GM21576 (cell line): ENCODE measurements at regions not wholly inside any gene's neighbourhood (a gene's known extent, or its start where the extent isn't known, plus 50 kb on each side); places are given as distances from the start of the nearest gene placed in this dataset.

Experiments
- ATAC-seq: cut with Tn5 transposase; IDR thresholded peaks from one replicate; pipeline ENCODE4 v1.9.1; 2021; ENCODE audit warnings: mild to moderate bottlenecking, moderate library complexity; ENCODE audit not compliant: unreplicated experiment

- ATAC-seq, result no peak
These were observed 168.8 kb upstream of the NRIP1 start for GRCh38 chr21:15233611-15234010.

GRCh38 chr21:15236111-15236510 lies 171.3 kb upstream of the NRIP1 start:
- no peak for ATAC-seq

GRCh38 chr21:15240848-15241247 lies 176.0 kb upstream of the NRIP1 start:
- ATAC-seq, result no peak

GRCh38 chr21:15241997-15242736 lies 177.4 kb upstream of the NRIP1 start:
- no peak for ATAC-seq

GRCh38 chr21:15242906-15243305 lies 178.1 kb upstream of the NRIP1 start:
- ATAC-seq, result no peak

- ATAC-seq, result no peak
These were observed 178.6 kb upstream of the NRIP1 start for GRCh38 chr21:15243406-15243805.

GRCh38 chr21:15247613-15248012 lies 182.8 kb upstream of the NRIP1 start:
- no peak for ATAC-seq

GRCh38 chr21:15249285-15249993 lies 184.6 kb upstream of the NRIP1 start:
- ATAC-seq, result no peak

GRCh38 chr21:15250384-15250783 lies 185.6 kb upstream of the NRIP1 start:
- no peak for ATAC-seq

- no peak for ATAC-seq
These were observed 187.6 kb upstream of the NRIP1 start for GRCh38 chr21:15252431-15252830.

GRCh38 chr21:15254111-15254510 lies 189.3 kb upstream of the NRIP1 start:
- no peak for ATAC-seq

- ATAC-seq, result no peak
These were observed 190.5 kb upstream of the NRIP1 start for GRCh38 chr21:15255261-15255660.

- ATAC-seq, result no peak
These were observed 191.0 kb upstream of the NRIP1 start for GRCh38 chr21:15255763-15256162.

GRCh38 chr21:15256996-15257395 lies 192.2 kb upstream of the NRIP1 start:
- no peak for ATAC-seq

- no peak for ATAC-seq
These were observed 192.8 kb upstream of the NRIP1 start for GRCh38 chr21:15257646-15258045.

- ATAC-seq, result no peak
These were observed 195.0 kb upstream of the NRIP1 start for GRCh38 chr21:15259824-15260223.

- no peak for ATAC-seq
These were observed 195.8 kb upstream of the NRIP1 start for GRCh38 chr21:15260604-15261003.

- no peak for ATAC-seq
These were observed 199.4 kb upstream of the NRIP1 start for GRCh38 chr21:15264084-15264665.

- no peak for ATAC-seq
These were observed 207.4 kb upstream of the NRIP1 start for GRCh38 chr21:15272171-15272570.

- ATAC-seq, result no peak
These were observed 207.8 kb upstream of the NRIP1 start for GRCh38 chr21:15272591-15272990.

GRCh38 chr21:15273244-15273643 lies 208.4 kb upstream of the NRIP1 start:
- ATAC-seq, result no peak
